Lung (tissue), 11 donors: ENCODE measurements at regions not wholly inside any gene's neighbourhood (a gene's known extent, or its start where the extent isn't known, plus 50 kb on each side); places are given as distances from the start of the nearest gene placed in this dataset.

Source experiments
- ATAC-seq: fragments of 200-7000 bp; cut with Tn5 transposase; one replicate; pipeline ENCODE4 v1.9.1; 2020; ENCODE audit warnings: moderate number of reproducible peaks; ENCODE audit not compliant: insufficient read depth, low FRiP score
- DNase-seq, 3 donors: peaks; one replicate each; pipeline ENCODE4 v3.0.0-alpha.2; 2013 to 2017
- H3K27ac ChIP-seq, 2 donors: one replicate each; pipeline ENCODE4 v1.5.1; 2013; ENCODE audit warnings: mild to moderate bottlenecking in 2 of 2, moderate library complexity in 2 of 2, control low read depth in 1 of 2, inconsistent platforms in 1 of 2, low read depth in 1 of 2, low read length in 1 of 2
- H3K27me3 ChIP-seq, 3 donors: one replicate each; pipeline ENCODE4 v1.5.1; 2013; ENCODE audit warnings: low read length in 2 of 3; ENCODE audit not compliant: control insufficient read depth in 3 of 3, insufficient read depth in 3 of 3
- H3K36me3 ChIP-seq, 4 donors: one replicate each; pipeline ENCODE4 v1.5.1; 2013; ENCODE audit warnings: low read length in 4 of 4, mild to moderate bottlenecking in 1 of 4, moderate library complexity in 1 of 4; ENCODE audit not compliant: control insufficient read depth in 4 of 4, insufficient read depth in 4 of 4
- H3K4me1 ChIP-seq, 5 donors: one replicate each; pipeline ENCODE4 v1.5.1; 2013; ENCODE audit warnings: low read length in 5 of 5, mild to moderate bottlenecking in 2 of 5, moderate library complexity in 1 of 5; ENCODE audit not compliant: control insufficient read depth in 5 of 5, insufficient read depth in 5 of 5
- H3K4me3 ChIP-seq: one replicate; pipeline ENCODE4 v1.5.1; 2013; ENCODE audit warnings: mild to moderate bottlenecking, control low read depth, moderate library complexity
- H3K9ac ChIP-seq, 2 donors: one replicate each; pipeline ENCODE4 v1.5.1; 2013; ENCODE audit warnings: low read length in 2 of 2, control low read depth in 1 of 2; ENCODE audit not compliant: insufficient read depth in 1 of 2
- H3K9me3 ChIP-seq, 4 donors: one replicate each; pipeline ENCODE4 v1.5.1; 2013; ENCODE audit warnings: low read length in 3 of 4, mild to moderate bottlenecking in 1 of 4, moderate library complexity in 1 of 4; ENCODE audit not compliant: control insufficient read depth in 4 of 4, insufficient read depth in 3 of 4
- CTCF ChIP-seq: IDR thresholded peaks from 2 replicates; pipeline ENCODE4 v1.5.1; 2012; ENCODE audit warnings: mild to moderate bottlenecking; ENCODE audit errors: control extremely low read depth, extremely low read depth
- WGBS, 2 donors: extraction: QIAGEN DNeasy Blood & Tissue Kit; methylation state at CpG; one replicate each; pipeline ENCODE4 v1.1.7; 2013; 5-methylcytosine and 5-hydroxymethylcytosine counted together
- donor health status: control.
- donor health status: control.
- donor health status: Bipolar disorder and iron deficiency.
- donor health status: healthy.
- donor health status: DM: yes; HTN: yes; CAD: no.

- 48 to 54% methylated on average over 3 of the region's 3 CpGs for WGBS, 2 donors
- no peaks in the 10 kb centered on the region for H3K36me3 ChIP-seq
- peaks cover 0 to 2% (median 0%) of the 10 kb centered on the region in 4 donors for H3K9me3 ChIP-seq
- H3K4me1 ChIP-seq: no peaks in the 10 kb centered on the region
- H3K27me3 ChIP-seq: no peaks in the 10 kb centered on the region
- H3K27ac ChIP-seq: no peak overlapping the region
- DNase-seq (no peak), ATAC-seq (no peak)
- no peak overlapping the region for H3K4me3 ChIP-seq
- H3K9ac ChIP-seq: no peak overlapping the region
- TF ChIP-seq CTCF: no peak
These were observed 197.4 kb upstream of the IRX2 start for GRCh38 chr5:2948875-2949274.

- Histone ChIP-seq H3K27me3 (no peaks in the 10 kb centered on the region), H3K4me3 (no peak overlapping the region), H3K36me3 (no peaks in the 10 kb centered on the region), H3K27ac (no peak overlapping the region), H3K4me1 (no peaks in the 10 kb centered on the region), H3K9me3 (peaks cover 0 to 4% (median 0%) of the 10 kb centered on the region in 4 donors), H3K9ac (no peak overlapping the region)
- no peak for ATAC-seq
- WGBS, 2 donors: 78 to 81% methylated on average over 6 of the region's 6 CpGs
- DNase-seq: no peak
- TF ChIP-seq CTCF: no peak
These were observed 194.8 kb upstream of the IRX2 start for GRCh38 chr5:2946315-2946714.

- DNase-seq: no peak
- Histone ChIP-seq H3K9ac (no peak overlapping the region), H3K36me3 (no peaks in the 10 kb centered on the region), H3K27me3 (no peaks in the 10 kb centered on the region), H3K4me3 (no peak overlapping the region), H3K4me1 (no peaks in the 10 kb centered on the region), H3K9me3 (peaks cover 0 to 6% (median 2%) of the 10 kb centered on the region in 4 donors), H3K27ac (no peak overlapping the region)
- WGBS, 2 donors: 90 to 92% methylated on average over 4 of the region's 4 CpGs
- TF ChIP-seq CTCF: no peak
- no peak for ATAC-seq
These were observed 184.9 kb upstream of the IRX2 start for GRCh38 chr5:2936413-2936812.

GRCh38 chr5:2929779-2930178, 178.3 kb upstream of the IRX2 start:
- no peak for TF ChIP-seq CTCF
- no peak for DNase-seq
- H3K4me1 ChIP-seq: no peaks in the 10 kb centered on the region

More at GRCh38 chr5:2929779-2930178, 178.3 kb upstream of the IRX2 start:
- 88 to 89% methylated on average over 10 of the region's 10 CpGs for WGBS, 2 donors
- Histone ChIP-seq H3K9me3 (peaks cover 0 to 2% (median 0%) of the 10 kb centered on the region in 4 donors), H3K36me3 (no peaks in the 10 kb centered on the region), H3K27ac (no peak overlapping the region), H3K4me3 (no peak overlapping the region), H3K27me3 (no peaks in the 10 kb centered on the region), H3K9ac (no peak overlapping the region)
- ATAC-seq: no peak
